HCT116 (cell line): ENCODE measurements at regions not wholly inside any gene's neighbourhood (a gene's known extent, or its start where the extent isn't known, plus 50 kb on each side); places are given as distances from the start of the nearest gene placed in this dataset.

Source experiments
- ATF3 ChIP-seq: IDR thresholded peaks from 2 replicates; pipeline ENCODE4 v1.6.1; 2012
- CTCF ChIP-seq, 3 experiments: fragments of 200-600 bp in 1 of 3; sonication (generic) in 1 of 3; IDR thresholded peaks in 2 of 3; conservative IDR thresholded peaks in 1 of 3; 2 replicates each; pipeline ENCODE4 v1.5.1; 2012 to 2017; ENCODE audit warnings: low read depth in 2 of 3, low read length in 2 of 3, antibody characterized with exemption in 1 of 3, borderline replicate concordance in 1 of 3, control low read depth in 1 of 3, mild to moderate bottlenecking in 1 of 3, mixed read lengths in 1 of 3, mixed run types in 1 of 3, moderate library complexity in 1 of 3; ENCODE audit not compliant: insufficient read depth in 1 of 3
- EGR1 ChIP-seq: IDR thresholded peaks from 2 replicates; pipeline ENCODE4 v1.6.1; 2012; ENCODE audit warnings: low read depth
- EZH2phosphoT487 ChIP-seq: fragments of 200-600 bp; IDR thresholded peaks from 2 replicates; pipeline ENCODE4 v1.6.1; 2018; ENCODE audit warnings: antibody characterized with exemption, borderline replicate concordance
- JUND ChIP-seq: IDR thresholded peaks from 2 replicates; pipeline ENCODE4 v1.6.1; 2012
- MAX ChIP-seq: IDR thresholded peaks from 2 replicates; pipeline ENCODE4 v1.6.1; 2012
- POLR2A ChIP-seq: IDR thresholded peaks from 2 replicates; pipeline ENCODE4 v1.7.0; 2011; ENCODE audit warnings: borderline replicate concordance; ENCODE audit not compliant: insufficient read depth, insufficient read length; ENCODE audit errors: extremely low read depth
- RAD21 ChIP-seq: IDR thresholded peaks from 2 replicates; pipeline ENCODE4 v1.6.1; 2012; ENCODE audit warnings: low read depth, mild to moderate bottlenecking
- SRF ChIP-seq: IDR thresholded peaks from 2 replicates; pipeline ENCODE4 v1.6.1; 2012; ENCODE audit warnings: low read depth

GRCh38 chr17:55620023-55620422 is 102.6 kb downstream of the TMEM100 start:
- TF ChIP-seq EGR1 (no peak), POLR2A (no peak), CTCF (IDR thresholded peaks at IDR 0.05 in 2 of 3, conservative IDR thresholded peaks at IDR 0.05 in 1 of 3; ENCODE audit: borderline replicate concordance in 1 of 3, insufficient read depth in 1 of 3, low read depth in 2 of 3, low read length in 2 of 3) (no peak), JUND (no peak), EZH2phosphoT487 (no peak), RAD21 (no peak), SRF (no peak), ATF3 (no peak), MAX (no peak)
